GM23248 (cell line): ENCODE measurements at regions not wholly inside any gene's neighbourhood (a gene's known extent, or its start where the extent isn't known, plus 50 kb on each side); places are given as distances from the start of the nearest gene placed in this dataset.

Experiments
- EZH2 ChIP-seq: fragments of 200-600 bp; sonication (generic); IDR thresholded peaks from 2 replicates; pipeline ENCODE4 v1.6.1; 2018; ENCODE audit warnings: antibody characterized with exemption, mild to moderate bottlenecking; ENCODE audit not compliant: insufficient read depth, poor library complexity, severe bottlenecking
- EZH2phosphoT487 ChIP-seq: fragments of 200-600 bp; sonication (generic); IDR thresholded peaks from 2 replicates; pipeline ENCODE4 v1.6.1; 2018; ENCODE audit warnings: antibody characterized with exemption, moderate library complexity, mild to moderate bottlenecking, low read depth; ENCODE audit not compliant: insufficient read depth

- TF ChIP-seq EZH2: no peak
- no peak for TF ChIP-seq EZH2phosphoT487
These were observed 211.9 kb downstream of the EBLN2 start for GRCh38 chr3:73273341-73273740.
